ENCODE measurements at regions not wholly inside any gene's neighbourhood (a gene's known extent, or its start where the extent isn't known, plus 50 kb on each side); places are given as distances from the start of the nearest gene placed in this dataset.

- TF ChIP-seq ZNF280D (CRISPR knock-in tag; IDR thresholded peaks at IDR 0.05), result no peak
- TF ChIP-seq ZNF543 (CRISPR knock-in tag; IDR thresholded peaks at IDR 0.05), result no peak
- no peak for TF ChIP-seq ZNF75D (CRISPR knock-in tag; IDR thresholded peaks at IDR 0.05; ENCODE audit: borderline replicate concordance)
- TF ChIP-seq ZNF552 (CRISPR knock-in tag; IDR thresholded peaks at IDR 0.05; ENCODE audit: borderline replicate concordance), result no peak
- TF ChIP-seq ZFP41 (CRISPR knock-in tag; IDR thresholded peaks at IDR 0.05; ENCODE audit: borderline replicate concordance), result no peak
- no peak for TF ChIP-seq KDM1A (CRISPR knock-in tag; IDR thresholded peaks at IDR 0.05)
- TF ChIP-seq ZNF740 (CRISPR knock-in tag; IDR thresholded peaks at IDR 0.05), result no peak
- peak in 1 of 2 experiments; percentile 72; a peak in 2 of 4 replicates for TF ChIP-seq REST (IDR thresholded peaks at IDR 0.05; ENCODE audit: borderline replicate concordance in 1 of 2, low read depth in 1 of 2, low read length in 2 of 2)
- no peak for TF ChIP-seq ZSCAN31 (CRISPR knock-in tag; IDR thresholded peaks at IDR 0.05; ENCODE audit: low read depth)
- no peak for TF ChIP-seq TSC22D2 (CRISPR knock-in tag; IDR thresholded peaks at IDR 0.05; ENCODE audit: borderline replicate concordance)
- TF ChIP-seq ZNF746 (CRISPR knock-in tag; IDR thresholded peaks at IDR 0.05), result no peak
- peak; percentile 34; the same call in 1 of the 2 replicates for TF ChIP-seq ARID4A (CRISPR knock-in tag; IDR thresholded peaks at IDR 0.05; ENCODE audit: borderline replicate concordance)
- peak; percentile 72 for TF ChIP-seq ZNF644 (CRISPR knock-in tag; IDR thresholded peaks at IDR 0.05; ENCODE audit: low read depth)
Measured at GRCh38 chr5:124599028-124599973, 147.1 kb downstream of the ZNF608 start (continued).
